ENCODE measurements at regions not wholly inside any gene's neighbourhood (a gene's known extent, or its start where the extent isn't known, plus 50 kb on each side); places are given as distances from the start of the nearest gene placed in this dataset.

DNA sequence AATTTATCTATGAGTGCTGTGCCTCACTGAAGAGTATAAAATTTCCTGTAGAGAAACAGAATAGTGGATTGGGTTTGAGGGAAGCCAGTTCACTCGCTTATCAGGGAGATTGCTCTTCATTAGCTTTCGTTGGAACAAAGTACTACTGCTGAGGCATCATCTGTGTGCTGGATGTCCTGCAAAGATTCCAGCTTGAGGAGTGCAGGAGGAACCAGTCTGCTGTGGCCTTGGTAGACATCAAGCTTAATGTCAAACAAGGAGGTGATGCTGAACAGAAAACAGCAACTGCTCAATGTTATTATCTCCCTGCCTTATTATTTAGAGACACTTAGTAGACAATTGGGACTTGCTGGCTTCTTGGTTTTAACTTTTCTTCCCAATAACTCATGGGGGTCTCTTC, 297.5 kb upstream of the DPH6 start:
- no peak overlapping the region for H2BK15ac ChIP-seq (ENCODE audit: low read depth, low read length)

More for the DNA sequence above, 297.5 kb upstream of the DPH6 start:
- no peak overlapping the region for H3K56ac ChIP-seq (ENCODE audit: insufficient read length, low read depth, low read length)
- no peaks in the 10 kb centered on the region for H3K9me3 Mint-ChIP-seq
- H4K5ac ChIP-seq (ENCODE audit: insufficient read length, low read depth, low read length): no peak overlapping the region
- H3K23me2 ChIP-seq (ENCODE audit: insufficient read length, low read depth, low read length, poor library complexity, severe bottlenecking): no peaks in the 10 kb centered on the region
- no peaks in the 10 kb centered on the region for H3K27me3 Mint-ChIP-seq (ENCODE audit: low read depth)
- no peak overlapping the region for H4K8ac ChIP-seq (replicated peaks; ENCODE audit: insufficient read length, low read depth, low read length)
- H3K14ac ChIP-seq (ENCODE audit: insufficient read depth, low read length): no peak overlapping the region
- no peak overlapping the region for H3K4ac ChIP-seq (ENCODE audit: low read depth, low read length)
- H3K4me2 ChIP-seq (ENCODE audit: insufficient read depth, insufficient read length, low read length): no peak overlapping the region
- H3K4me1 Mint-ChIP-seq: peaks cover 20 to 21% of the 10 kb centered on the region in 2 experiments
- no peak overlapping the region for H3K4me3 Mint-ChIP-seq
- H2BK5ac ChIP-seq (ENCODE audit: insufficient read length, low read length): no peak overlapping the region
- no peaks in the 10 kb centered on the region for H3K9me3 ChIP-seq (ENCODE audit: control insufficient read depth, low read depth, low read length)
- H4K20me1 ChIP-seq (ENCODE audit: control insufficient read depth, insufficient read depth, insufficient read length): no peaks in the 10 kb centered on the region
- H2BK12ac ChIP-seq (ENCODE audit: insufficient read length, low read depth, low read length): no peak overlapping the region
- no peaks in the 10 kb centered on the region for H3K36me3 Mint-ChIP-seq (ENCODE audit: insufficient read depth in 1 of 3, low read depth in 3 of 3)
- H3K79me1 ChIP-seq (ENCODE audit: insufficient read depth, low read depth, low read length, poor library complexity, severe bottlenecking): no peaks in the 10 kb centered on the region
- 0 out of 2 replicates have a peak, but pooled peaks cover 3% of the 10 kb centered on the region for H3K4me1 ChIP-seq (ENCODE audit: insufficient read depth, low read length)
- no peaks in the 10 kb centered on the region for H3K79me2 ChIP-seq (ENCODE audit: insufficient read depth, low read length)
- no peak overlapping the region for H3T11ph ChIP-seq (ENCODE audit: low read length)
- TF ChIP-seq, protein P1, sequence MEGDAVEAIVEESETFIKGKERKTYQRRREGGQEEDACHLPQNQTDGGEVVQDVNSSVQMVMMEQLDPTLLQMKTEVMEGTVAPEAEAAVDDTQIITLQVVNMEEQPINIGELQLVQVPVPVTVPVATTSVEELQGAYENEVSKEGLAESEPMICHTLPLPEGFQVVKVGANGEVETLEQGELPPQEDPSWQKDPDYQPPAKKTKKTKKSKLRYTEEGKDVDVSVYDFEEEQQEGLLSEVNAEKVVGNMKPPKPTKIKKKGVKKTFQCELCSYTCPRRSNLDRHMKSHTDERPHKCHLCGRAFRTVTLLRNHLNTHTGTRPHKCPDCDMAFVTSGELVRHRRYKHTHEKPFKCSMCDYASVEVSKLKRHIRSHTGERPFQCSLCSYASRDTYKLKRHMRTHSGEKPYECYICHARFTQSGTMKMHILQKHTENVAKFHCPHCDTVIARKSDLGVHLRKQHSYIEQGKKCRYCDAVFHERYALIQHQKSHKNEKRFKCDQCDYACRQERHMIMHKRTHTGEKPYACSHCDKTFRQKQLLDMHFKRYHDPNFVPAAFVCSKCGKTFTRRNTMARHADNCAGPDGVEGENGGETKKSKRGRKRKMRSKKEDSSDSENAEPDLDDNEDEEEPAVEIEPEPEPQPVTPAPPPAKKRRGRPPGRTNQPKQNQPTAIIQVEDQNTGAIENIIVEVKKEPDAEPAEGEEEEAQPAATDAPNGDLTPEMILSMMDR (conservative IDR thresholded peaks at IDR 0.05): no peak
- WGBS (ENCODE audit: extremely low coverage, insufficient read length, low lambda C conversion rate): no CpG with 5 or more reads among the region's 2 CpGs
- H2BK120ac ChIP-seq (ENCODE audit: low read depth, low read length, poor library complexity, severe bottlenecking): no peak overlapping the region
- no peak overlapping the region for H2AK5ac ChIP-seq (ENCODE audit: insufficient read length, low read length)
- H2AFZ ChIP-seq (ENCODE audit: low read length): no peak overlapping the region
- H3K27ac Mint-ChIP-seq: no peak overlapping the region
- no peaks in the 10 kb centered on the region for H3K27me3 ChIP-seq (ENCODE audit: insufficient read depth, low read length)
- H3K18ac ChIP-seq (ENCODE audit: insufficient read length, low read depth, low read length): no peak overlapping the region
- no peak overlapping the region for H3K9ac ChIP-seq (ENCODE audit: extremely low read depth, insufficient read length, low read length)
- H3K27ac ChIP-seq (ENCODE audit: insufficient read length, low read depth, low read length): no peak overlapping the region
- H3K23ac ChIP-seq (ENCODE audit: insufficient read length, low read depth, low read length): no peak overlapping the region
- no peak for DNase-seq
- no peak overlapping the region for H2BK20ac ChIP-seq (ENCODE audit: low read depth, low read length, poor library complexity, severe bottlenecking)
- H4K91ac ChIP-seq (ENCODE audit: insufficient read length, low read depth, low read length): no peak overlapping the region

Data from H9 (cell line).